ENCODE measurements at regions not wholly inside any gene's neighbourhood (a gene's known extent, or its start where the extent isn't known, plus 50 kb on each side); places are given as distances from the start of the nearest gene placed in this dataset.

DNA sequence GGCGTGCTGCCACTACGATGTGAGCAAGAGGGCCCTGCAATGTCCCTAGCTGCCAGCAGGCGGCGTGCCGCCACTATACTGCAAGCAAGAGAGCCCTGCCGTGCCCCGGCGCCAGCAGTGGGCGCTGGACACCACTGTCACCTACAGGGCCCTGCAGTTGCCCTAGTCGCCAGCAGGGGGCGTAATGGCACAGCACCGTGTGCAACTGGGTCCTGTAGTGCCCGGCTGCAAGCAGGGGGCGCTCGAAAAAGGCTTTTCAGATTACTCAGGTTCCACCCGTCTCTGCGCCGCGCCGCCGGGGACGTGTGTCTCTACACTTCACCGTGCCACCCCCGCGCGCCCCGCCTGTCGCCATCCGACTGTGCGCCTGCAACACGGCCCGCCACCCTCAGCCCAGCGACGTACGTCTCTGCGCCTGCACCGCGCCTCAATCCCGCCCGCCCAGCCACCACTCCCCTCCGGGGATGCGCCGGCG lies 1356.9 kb downstream of the TMEM121 start:
- Histone ChIP-seq H3K79me2 (ENCODE audit: control insufficient read depth in 1 of 2, insufficient read depth in 2 of 2, low read length in 2 of 2) (no peaks in the 10 kb centered on the region), H4K8ac (ENCODE audit: extremely low read depth, insufficient read depth, low read length) (no peak overlapping the region), H2BK120ac (replicated peaks; ENCODE audit: low read depth, low read length) (no peak overlapping the region), H3K27me3 (replicated peaks in 1 of 4; ENCODE audit: control insufficient read depth in 3 of 4, extremely low read depth in 1 of 4, insufficient read depth in 3 of 4, low read length in 3 of 4) (no peaks in the 10 kb centered on the region), H3K9ac (replicated peaks in 1 of 4; ENCODE audit: extremely low read depth in 1 of 4, low read depth in 3 of 4, low read length in 3 of 4) (no peak overlapping the region), H4K91ac (replicated peaks; ENCODE audit: insufficient read length, low read length) (no peak overlapping the region), H3K4me1 (replicated peaks in 1 of 4; ENCODE audit: control insufficient read depth in 3 of 4, insufficient read depth in 4 of 4, low read length in 3 of 4) (no peaks in the 10 kb centered on the region), H3K4me2 (ENCODE audit: insufficient read depth in 1 of 2, low read depth in 2 of 2, low read length in 2 of 2) (no peak overlapping the region), H3K27ac (ENCODE audit: low read depth, low read length) (no peak overlapping the region), H3K4me3 (ENCODE audit: extremely low read depth in 1 of 4, insufficient read depth in 2 of 4, low read depth in 3 of 4, low read length in 4 of 4) (no peak overlapping the region), H2AK5ac (ENCODE audit: low read depth, low read length) (no peak overlapping the region), H2AFZ (ENCODE audit: low read length) (no peak overlapping the region), H3K23ac (ENCODE audit: insufficient read length) (no peak overlapping the region), H4K20me1 (replicated peaks in 1 of 2; ENCODE audit: control insufficient read depth in 1 of 2, insufficient read depth in 2 of 2, low read length in 2 of 2) (no peaks in the 10 kb centered on the region), H3K18ac (ENCODE audit: extremely low read depth, low read length) (no peak overlapping the region), H3K4ac (replicated peaks; ENCODE audit: insufficient read length, low read depth, low read length) (no peak overlapping the region), H3K9me3 (ENCODE audit: insufficient read depth in 2 of 2, low read depth in 1 of 2, low read length in 1 of 2) (peaks cover 28% of the 10 kb centered on the region in 2 experiments), H3K36me3 (ENCODE audit: control insufficient read depth in 2 of 4, insufficient read depth in 4 of 4, low read length in 3 of 4) (no peaks in the 10 kb centered on the region), H4K5ac (ENCODE audit: insufficient read length, low read depth, low read length) (no peak overlapping the region), H3K14ac (ENCODE audit: insufficient read length) (no peak overlapping the region), H2BK20ac (ENCODE audit: low read length) (no peak overlapping the region), H2BK15ac (ENCODE audit: low read length) (no peak overlapping the region), H3K79me1 (ENCODE audit: low read depth, low read length) (no peaks in the 10 kb centered on the region), H3K56ac (replicated peaks; ENCODE audit: insufficient read length, low read depth, low read length) (no peak overlapping the region), H2BK5ac (ENCODE audit: low read depth, low read length) (no peak overlapping the region), H3K23me2 (ENCODE audit: low read depth, low read length) (no peaks in the 10 kb centered on the region), H2BK12ac (ENCODE audit: low read depth, low read length) (no peak overlapping the region)
- ChIA-PET CTCF (ENCODE audit: partially characterized antibody) (no interaction called here), POLR2A (ENCODE audit: partially characterized antibody) (no interaction called here)
- FAIRE-seq = no peak
- peak in 1 of 2 experiments; percentile 56 for DNase-seq (ENCODE audit: low read depth in 1 of 2, low spot score in 2 of 2)
- TF ChIP-seq GTF2F1 (IDR thresholded peaks at IDR 0.05; ENCODE audit: borderline replicate concordance, low read depth, low read length) (no peak), NRF1 (IDR thresholded peaks at IDR 0.05; ENCODE audit: low read depth, low read length) (no peak), EP300 (IDR thresholded peaks at IDR 0.05; ENCODE audit: borderline replicate concordance in 1 of 2, low read depth in 2 of 2, low read length in 2 of 2) (no peak), RAD21 (IDR thresholded peaks at IDR 0.05 in 1 of 2, conservative IDR thresholded peaks at IDR 0.05 in 1 of 2; ENCODE audit: low read depth in 2 of 2, low read length in 2 of 2) (0 out of 4 replicates have a peak, but pooled peaks of 1 of the 2 experiments have one; percentile 8), SP1 (IDR thresholded peaks at IDR 0.05; ENCODE audit: low read depth, low read length) (no peak), TAF7 (optimal IDR thresholded peaks at IDR 0.05; ENCODE audit: borderline replicate concordance, low read depth, low read length) (peak; percentile 65), CTCF (IDR thresholded peaks at IDR 0.05; ENCODE audit: control extremely low read depth in 1 of 3, insufficient read depth in 1 of 3, low read depth in 1 of 3, low read length in 3 of 3) (peak; percentile 59 to 98 (median 66)), EGR1 (IDR thresholded peaks at IDR 0.05; ENCODE audit: borderline replicate concordance, low read depth, low read length) (no peak)
- 79% methylated on average over 19 of the region's 44 CpGs; no CpG with 5 or more reads in 1 of the 2 experiments for WGBS, 2 experiments (ENCODE audit: extremely low coverage in 1 of 2, insufficient coverage in 1 of 2, insufficient read length in 1 of 2, insufficient replicate concordance in 2 of 2, low coverage in 1 of 2, low lambda C conversion rate in 2 of 2, missing lambda C conversion rate in 1 of 2)

Measured in H1 (cell line).